Lower lobe of right lung (tissue), 2 donors: ENCODE measurements at regions not wholly inside any gene's neighbourhood (a gene's known extent, or its start where the extent isn't known, plus 50 kb on each side); places are given as distances from the start of the nearest gene placed in this dataset.

Experiments used
- ATAC-seq, 2 donors: fragments of 200-7000 bp; cut with Tn5 transposase; one replicate each; pipeline ENCODE4 v1.9.1; 2020 to 2022; ENCODE audit warnings: mild to moderate bottlenecking in 2 of 2, moderate library complexity in 2 of 2
- DNase-seq: peaks from one replicate; pipeline ENCODE4 v3.0.0-alpha.2; 2020
- H3K27ac ChIP-seq: fragments of 200-600 bp; one replicate; pipeline ENCODE4 v1.8.0; 2022
- H3K27me3 ChIP-seq: fragments of 200-600 bp; one replicate; pipeline ENCODE4 v1.8.0; 2022; ENCODE audit warnings: low read depth
- H3K36me3 ChIP-seq: fragments of 200-600 bp; one replicate; pipeline ENCODE4 v1.8.0; 2022; ENCODE audit warnings: mild to moderate bottlenecking
- H3K4me1 ChIP-seq: fragments of 200-600 bp; one replicate; pipeline ENCODE4 v1.8.0; 2022
- H3K4me3 ChIP-seq: fragments of 200-600 bp; one replicate; pipeline ENCODE4 v1.8.0; 2022; ENCODE audit warnings: mild to moderate bottlenecking
- H3K9me3 ChIP-seq: fragments of 200-600 bp; one replicate; pipeline ENCODE4 v1.8.0; 2022
- CTCF ChIP-seq: fragments of 200-600 bp; IDR thresholded peaks from one replicate; pipeline ENCODE4 v1.8.0; 2022; ENCODE audit warnings: antibody characterized with exemption, mild to moderate bottlenecking
- intact Hi-C: fragments of 100-400 bp; cut with DNase I; formaldehyde crosslinking; loops from one replicate; pipeline ENCODE4 v1.11.0; 2022
- donor health status: DM: no; HTN: yes; CAD: no; lungs with severe emphysema.

GRCh38 chr7:37514497-37514896 lies 65.8 kb upstream of the ELMO1 start:
- DNase-seq (no peak), ATAC-seq (no peak)
- H3K27ac ChIP-seq, result no peak overlapping the region
- no peaks in the 10 kb centered on the region for H3K9me3 ChIP-seq
- H3K27me3 ChIP-seq, result no peaks in the 10 kb centered on the region
- no peaks in the 10 kb centered on the region for H3K4me1 ChIP-seq
- TF ChIP-seq CTCF, result no peak
- H3K36me3 ChIP-seq, result no peaks in the 10 kb centered on the region
- H3K4me3 ChIP-seq, result no peak overlapping the region
- intact Hi-C loops, result no loop called here

GRCh38 chr7:37516664-37517063 lies 68.0 kb upstream of the ELMO1 start:
- H3K27me3 ChIP-seq, result no peaks in the 10 kb centered on the region
- no peak overlapping the region for H3K4me3 ChIP-seq
- intact Hi-C loops, result no loop called here
- H3K9me3 ChIP-seq, result no peaks in the 10 kb centered on the region
- H3K36me3 ChIP-seq, result no peaks in the 10 kb centered on the region
- DNase-seq (no peak), ATAC-seq (no peak)
- H3K27ac ChIP-seq, result no peak overlapping the region
- TF ChIP-seq CTCF, result no peak
- no peaks in the 10 kb centered on the region for H3K4me1 ChIP-seq

GRCh38 chr7:37518266-37518665 lies 69.6 kb upstream of the ELMO1 start:
- Histone ChIP-seq H3K27me3 (no peaks in the 10 kb centered on the region), H3K27ac (no peak overlapping the region), H3K36me3 (no peaks in the 10 kb centered on the region), H3K9me3 (no peaks in the 10 kb centered on the region), H3K4me1 (no peaks in the 10 kb centered on the region), H3K4me3 (no peak overlapping the region)
- DNase-seq (no peak), ATAC-seq (no peak)
- no peak for TF ChIP-seq CTCF
- intact Hi-C loops, result no loop called here

- H3K4me1 ChIP-seq, result no peaks in the 10 kb centered on the region
- no peak overlapping the region for H3K27ac ChIP-seq
- H3K27me3 ChIP-seq, result no peaks in the 10 kb centered on the region
- DNase-seq (no peak), ATAC-seq (no peak)
- no peaks in the 10 kb centered on the region for H3K9me3 ChIP-seq
- no peak overlapping the region for H3K4me3 ChIP-seq
- H3K36me3 ChIP-seq, result no peaks in the 10 kb centered on the region
- intact Hi-C loops, result no loop called here
- TF ChIP-seq CTCF, result no peak
These were observed 75.4 kb upstream of the ELMO1 start for GRCh38 chr7:37524056-37524455.

- H3K27ac ChIP-seq, result no peak overlapping the region
- no peak for TF ChIP-seq CTCF
- intact Hi-C loops, result no loop called here
These were observed 76.1 kb upstream of the ELMO1 start for GRCh38 chr7:37524797-37525196.

GRCh38 chr7:37526623-37527022 lies 78.0 kb upstream of the ELMO1 start:
- intact Hi-C loops, result no loop called here
- H3K4me3 ChIP-seq, result no peak overlapping the region
- no peak for TF ChIP-seq CTCF
- H3K27me3 ChIP-seq, result no peaks in the 10 kb centered on the region
- H3K4me1 ChIP-seq, result no peaks in the 10 kb centered on the region
- no peaks in the 10 kb centered on the region for H3K36me3 ChIP-seq
- H3K9me3 ChIP-seq, result no peaks in the 10 kb centered on the region
- DNase-seq (no peak), ATAC-seq (no peak)
- no peak overlapping the region for H3K27ac ChIP-seq

More at GRCh38 chr7:37524797-37525196, 76.1 kb upstream of the ELMO1 start:
- DNase-seq, result no peak
- no peak overlapping the region for H3K4me3 ChIP-seq
- no peak for ATAC-seq
- no peaks in the 10 kb centered on the region for H3K27me3 ChIP-seq
- no peaks in the 10 kb centered on the region for H3K36me3 ChIP-seq
- H3K4me1 ChIP-seq, result no peaks in the 10 kb centered on the region
- no peaks in the 10 kb centered on the region for H3K9me3 ChIP-seq
